Thyroid gland (tissue), 4 donors: ENCODE measurements at regions not wholly inside any gene's neighbourhood (a gene's known extent, or its start where the extent isn't known, plus 50 kb on each side); places are given as distances from the start of the nearest gene placed in this dataset.

ENCODE experiments used
- DNase-seq, 2 donors: peaks; one replicate each; pipeline ENCODE4 v3.0.0-alpha.2; 2019
- H3K27ac ChIP-seq, 3 donors: fragments of 200-600 bp; sonication (generic); 1 replicate in 2 of 3; 2 replicates in 1 of 3; pipeline ENCODE4 v1.5.1; 2016 to 2019; ENCODE audit warnings: mild to moderate bottlenecking in 1 of 3, moderate library complexity in 1 of 3
- H3K27me3 ChIP-seq: fragments of 200-600 bp; sonication (generic); one replicate; pipeline ENCODE4 v1.5.1; 2019
- H3K36me3 ChIP-seq, 2 donors: fragments of 200-600 bp; sonication (generic); one replicate each; pipeline ENCODE4 v1.5.1; 2016 to 2019
- H3K4me1 ChIP-seq, 2 donors: fragments of 200-600 bp; sonication (generic); one replicate each; pipeline ENCODE4 v1.5.1; 2017 to 2019
- H3K4me3 ChIP-seq, 3 donors: fragments of 200-600 bp; sonication (generic); replicated peaks in 1 of 3; 1 replicate in 2 of 3; 2 replicates in 1 of 3; pipeline ENCODE4 v1.5.1; 2016; ENCODE audit warnings: mild to moderate bottlenecking in 1 of 3
- H3K9me3 ChIP-seq: fragments of 200-600 bp; sonication (generic); one replicate; pipeline ENCODE4 v1.5.1; 2017
- CTCF ChIP-seq, 6 experiments: fragments of 200-600 bp in 3 of 6; fragments of 450-650 bp in 3 of 6; sonication (generic) in 3 of 6; IDR thresholded peaks; one replicate each; pipeline ENCODE4 v1.5.1; 2016 to 2019; ENCODE audit warnings: antibody characterized with exemption in 6 of 6, mild to moderate bottlenecking in 2 of 6, inconsistent platforms in 1 of 6, moderate library complexity in 1 of 6
- POLR2A ChIP-seq, 2 donors: fragments of 450-650 bp; IDR thresholded peaks; one replicate each; pipeline ENCODE4 v1.6.1; 2017; ENCODE audit warnings: antibody characterized with exemption in 2 of 2, mild to moderate bottlenecking in 2 of 2, moderate library complexity in 1 of 2
- WGBS, 2 donors: methylation state at CpG; one replicate each; pipeline ENCODE4 v1.1.5; 2017; 5-methylcytosine and 5-hydroxymethylcytosine counted together
- intact Hi-C: fragments of 100-400 bp; cut with DNase I; formaldehyde crosslinking; loops from one replicate; pipeline ENCODE4 v1.15.1; 2023

DNA sequence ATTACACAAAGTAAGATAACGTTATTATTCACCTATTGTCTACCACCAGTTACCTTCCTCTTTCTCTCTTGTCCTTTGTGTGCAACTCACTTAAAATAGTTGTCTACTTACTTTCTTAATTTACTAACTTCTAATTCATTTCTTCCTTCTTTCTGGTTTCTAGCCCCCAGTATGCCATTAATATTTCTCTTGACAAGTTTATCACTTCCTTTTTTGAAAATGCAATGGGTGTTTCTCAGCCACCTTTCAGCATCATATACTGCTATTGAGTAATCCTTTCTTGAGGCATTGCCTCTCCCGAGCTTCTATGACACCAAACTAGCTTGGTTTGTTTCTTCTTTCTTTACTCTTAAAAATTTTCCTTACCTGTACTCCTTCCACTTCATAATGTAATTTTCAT is 633.6 kb downstream of the TMTC2 start:
- TF ChIP-seq CTCF (IDR thresholded peaks at IDR 0.05) (no peak), POLR2A (IDR thresholded peaks at IDR 0.05) (no peak)
- Histone ChIP-seq H3K9me3 (no peaks in the 10 kb centered on the region), H3K4me3 (no peak overlapping the region), H3K27me3 (no peaks in the 10 kb centered on the region), H3K36me3 (no peaks in the 10 kb centered on the region), H3K27ac (no peak overlapping the region), H3K4me1 (peaks cover 0 to 13% of the 10 kb centered on the region in 2 donors)
- no peak for DNase-seq
- intact Hi-C loops = no loop called here
- WGBS, 2 donors = 82% methylated on average over 2 of the region's 2 CpGs

- Histone ChIP-seq H3K9me3 (no peaks in the 10 kb centered on the region), H3K4me3 (no peak overlapping the region), H3K36me3 (no peaks in the 10 kb centered on the region), H3K4me1 (peaks cover 0 to 13% of the 10 kb centered on the region in 2 donors), H3K27me3 (no peaks in the 10 kb centered on the region), H3K27ac (no peak overlapping the region)
- DNase-seq = no peak
- TF ChIP-seq CTCF (IDR thresholded peaks at IDR 0.05) = no peak
- no peak for TF ChIP-seq POLR2A (IDR thresholded peaks at IDR 0.05)
- intact Hi-C loops = loop anchor here (2.0 kb wide), 1 partner anchor 40 kb away; no protein-coding TSS in a partner anchor
- 37 to 38% methylated on average over 1 of the region's 1 CpG for WGBS, 2 donors
These were observed 631.8 kb downstream of the TMTC2 start for GRCh38 chr12:83318386-83319098.

DNA sequence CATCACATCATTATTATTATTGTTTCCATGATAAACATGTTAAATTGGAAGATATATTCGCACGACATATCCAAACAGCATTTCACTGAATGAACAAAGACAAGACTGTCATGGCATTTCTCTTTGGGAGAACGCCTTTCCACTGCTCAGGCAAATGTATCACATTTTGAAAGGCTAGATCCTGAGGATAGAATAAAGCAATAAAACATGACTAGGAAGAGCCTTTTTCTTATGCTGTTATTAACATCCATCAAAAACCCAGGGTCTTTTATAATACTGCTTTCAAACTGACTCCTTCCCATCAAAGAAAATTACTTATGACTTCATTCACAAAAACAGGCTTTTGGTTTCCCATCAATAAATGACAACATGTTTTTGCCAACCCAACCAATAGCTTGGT is 630.9 kb downstream of the TMTC2 start:
- Histone ChIP-seq H3K27ac (no peak overlapping the region), H3K4me3 (no peak overlapping the region), H3K27me3 (no peaks in the 10 kb centered on the region), H3K36me3 (no peaks in the 10 kb centered on the region), H3K9me3 (no peaks in the 10 kb centered on the region), H3K4me1 (peaks cover 0 to 13% of the 10 kb centered on the region in 2 donors)
- WGBS, 2 donors = 89 to 95% methylated on average over 3 of the region's 3 CpGs
- TF ChIP-seq POLR2A (IDR thresholded peaks at IDR 0.05) (no peak), CTCF (IDR thresholded peaks at IDR 0.05) (no peak)
- intact Hi-C loops = no loop called here
- DNase-seq = no peak

- peaks cover 0 to 11% of the 10 kb centered on the region in 2 donors for H3K4me1 ChIP-seq
- H3K36me3 ChIP-seq = no peaks in the 10 kb centered on the region
- no peak for TF ChIP-seq POLR2A (IDR thresholded peaks at IDR 0.05)
- no peak for TF ChIP-seq CTCF (IDR thresholded peaks at IDR 0.05)
- DNase-seq = no peak
- H3K27me3 ChIP-seq = no peaks in the 10 kb centered on the region
- intact Hi-C loops = no loop called here
- H3K27ac ChIP-seq = no peak overlapping the region
- no peak overlapping the region for H3K4me3 ChIP-seq
- H3K9me3 ChIP-seq = no peaks in the 10 kb centered on the region
These were observed 627.1 kb downstream of the TMTC2 start for GRCh38 chr12:83313827-83314226.

- intact Hi-C loops = no loop called here
- DNase-seq = no peak
These were observed 626.6 kb downstream of the TMTC2 start for GRCh38 chr12:83313322-83313721.

More at GRCh38 chr12:83313322-83313721, 626.6 kb downstream of the TMTC2 start:
- Histone ChIP-seq H3K27me3 (no peaks in the 10 kb centered on the region), H3K36me3 (no peaks in the 10 kb centered on the region), H3K4me3 (no peak overlapping the region), H3K4me1 (peaks cover 0 to 6% of the 10 kb centered on the region in 2 donors), H3K27ac (no peak overlapping the region), H3K9me3 (no peaks in the 10 kb centered on the region)
- TF ChIP-seq POLR2A (IDR thresholded peaks at IDR 0.05) (no peak), CTCF (IDR thresholded peaks at IDR 0.05) (no peak)
- WGBS, 2 donors = 90 to 91% methylated on average over 2 of the region's 2 CpGs
